ENCODE measurements at regions not wholly inside any gene's neighbourhood (a gene's known extent, or its start where the extent isn't known, plus 50 kb on each side); places are given as distances from the start of the nearest gene placed in this dataset.

- H3K36me3 ChIP-seq (ENCODE audit: control insufficient read depth in 1 of 2, insufficient read depth in 2 of 2, low read depth in 1 of 2, low read length in 2 of 2) = peaks cover 0 to 3% of the 10 kb centered on the region in 2 experiments
- H2BK15ac ChIP-seq (ENCODE audit: low read depth, poor library complexity, severe bottlenecking) = no peak overlapping the region
- no peak overlapping the region for H3K4me3 ChIP-seq (ENCODE audit: insufficient read depth in 1 of 2, low read depth in 1 of 2, low read length in 2 of 2)
- no peak overlapping the region for H2AFZ ChIP-seq (ENCODE audit: low read depth, low read length)
- no peak overlapping the region for H4K8ac ChIP-seq (ENCODE audit: low read length)
- WGBS = 87% methylated on average over 10 of the region's 11 CpGs
- H3K27me3 ChIP-seq (ENCODE audit: control insufficient read depth in 1 of 2, insufficient read depth in 1 of 2, low read length in 2 of 2) = no peaks in the 10 kb centered on the region
- H2BK120ac ChIP-seq (ENCODE audit: low read depth, low read length) = no peak overlapping the region
- H3K4ac ChIP-seq (ENCODE audit: low read depth in 1 of 2, low read length in 2 of 2) = peak overlapping the region in 1 of 2 experiments; percentile 26
- H3K79me1 ChIP-seq (replicated peaks; ENCODE audit: low read length, poor library complexity, severe bottlenecking) = no peaks in the 10 kb centered on the region
- no peak overlapping the region for H3K4me2 ChIP-seq (ENCODE audit: low read length, poor library complexity, severe bottlenecking)
- H3K27ac ChIP-seq (ENCODE audit: low read length, poor library complexity, severe bottlenecking) = peak overlapping the region; percentile 89
- no peak overlapping the region for H3K14ac ChIP-seq (ENCODE audit: low read length in 2 of 2)
- peak overlapping the region; percentile 76 for H2AK5ac ChIP-seq (ENCODE audit: low read length, severe bottlenecking)
- no peak overlapping the region for H3K9ac ChIP-seq (ENCODE audit: low read length)
- H3K9me3 ChIP-seq (ENCODE audit: control insufficient read depth, low read length) = no peaks in the 10 kb centered on the region
- H3K23ac ChIP-seq (ENCODE audit: low read length in 2 of 2) = no peak overlapping the region
- peak overlapping the region in 1 of 2 experiments; percentile 90 for H2BK12ac ChIP-seq (ENCODE audit: low read length in 2 of 2)
- H2BK5ac ChIP-seq (ENCODE audit: low read depth, low read length, poor library complexity, severe bottlenecking) = peak overlapping the region; percentile 11
- peaks cover 18% of the 10 kb centered on the region for H3K4me1 ChIP-seq (ENCODE audit: control insufficient read depth, insufficient read depth, low read depth, low read length)
- H3K18ac ChIP-seq (ENCODE audit: low read depth in 1 of 2, low read length in 2 of 2) = peak overlapping the region in 1 of 2 experiments; percentile 8
- peak overlapping the region; percentile 14 for H4K91ac ChIP-seq (ENCODE audit: low read length)
- no peak for DNase-seq
Observed at GRCh38 chr6:11633741-11634509, 96.4 kb downstream of the TMEM170B start.

- no peak overlapping the region for H2BK5ac ChIP-seq (ENCODE audit: low read depth, low read length, poor library complexity, severe bottlenecking)
Observed at GRCh38 chr6:11634948-11635347, 97.4 kb downstream of the TMEM170B start.

GRCh38 chr6:11636121-11636520, 98.6 kb downstream of the TMEM170B start:
- H3K4ac ChIP-seq (ENCODE audit: low read depth in 1 of 2, low read length in 2 of 2) = no peak overlapping the region
- peaks cover 18% of the 10 kb centered on the region for H3K4me1 ChIP-seq (ENCODE audit: control insufficient read depth, insufficient read depth, low read depth, low read length)
- 96% methylated on average over 5 of the region's 5 CpGs for WGBS
- no peak overlapping the region for H3K9ac ChIP-seq (ENCODE audit: low read length)
- H2AK5ac ChIP-seq (ENCODE audit: low read length, severe bottlenecking) = peak overlapping the region; percentile 59
- H3K9me3 ChIP-seq (ENCODE audit: control insufficient read depth, low read length) = no peaks in the 10 kb centered on the region
- H2BK120ac ChIP-seq (ENCODE audit: low read depth, low read length) = no peak overlapping the region
- no peak overlapping the region for H3K27ac ChIP-seq (ENCODE audit: low read length, poor library complexity, severe bottlenecking)
- H3K27me3 ChIP-seq (ENCODE audit: control insufficient read depth in 1 of 2, insufficient read depth in 1 of 2, low read length in 2 of 2) = no peaks in the 10 kb centered on the region
- H3K4me3 ChIP-seq (ENCODE audit: insufficient read depth in 1 of 2, low read depth in 1 of 2, low read length in 2 of 2) = no peak overlapping the region
- no peak overlapping the region for H4K8ac ChIP-seq (ENCODE audit: low read length)
- H3K4me2 ChIP-seq (ENCODE audit: low read length, poor library complexity, severe bottlenecking) = no peak overlapping the region
- H3K36me3 ChIP-seq (ENCODE audit: control insufficient read depth in 1 of 2, insufficient read depth in 2 of 2, low read depth in 1 of 2, low read length in 2 of 2) = peaks cover 0 to 3% of the 10 kb centered on the region in 2 experiments
- no peak overlapping the region for H4K91ac ChIP-seq (ENCODE audit: low read length)
- no peak for DNase-seq
- peak overlapping the region in 1 of 2 experiments; percentile 10 for H2BK12ac ChIP-seq (ENCODE audit: low read length in 2 of 2)
- no peak overlapping the region for H2BK5ac ChIP-seq (ENCODE audit: low read depth, low read length, poor library complexity, severe bottlenecking)
- no peak overlapping the region for H3K23ac ChIP-seq (ENCODE audit: low read length in 2 of 2)
- H2AFZ ChIP-seq (ENCODE audit: low read depth, low read length) = no peak overlapping the region
- no peak overlapping the region for H2BK15ac ChIP-seq (ENCODE audit: low read depth, poor library complexity, severe bottlenecking)
- H3K14ac ChIP-seq (ENCODE audit: low read length in 2 of 2) = no peak overlapping the region
- H3K79me1 ChIP-seq (replicated peaks; ENCODE audit: low read length, poor library complexity, severe bottlenecking) = no peaks in the 10 kb centered on the region
- no peak overlapping the region for H3K18ac ChIP-seq (ENCODE audit: low read depth in 1 of 2, low read length in 2 of 2)

More at GRCh38 chr6:11634948-11635347, 97.4 kb downstream of the TMEM170B start:
- H3K18ac ChIP-seq (ENCODE audit: low read depth in 1 of 2, low read length in 2 of 2) = no peak overlapping the region
- H3K4ac ChIP-seq (ENCODE audit: low read depth in 1 of 2, low read length in 2 of 2) = no peak overlapping the region
- H2AK5ac ChIP-seq (ENCODE audit: low read length, severe bottlenecking) = peak overlapping the region; percentile 85
- peak overlapping the region; percentile 46 for H3K27ac ChIP-seq (ENCODE audit: low read length, poor library complexity, severe bottlenecking)
- H3K4me1 ChIP-seq (ENCODE audit: control insufficient read depth, insufficient read depth, low read depth, low read length) = peaks cover 18% of the 10 kb centered on the region
- no peaks in the 10 kb centered on the region for H3K27me3 ChIP-seq (ENCODE audit: control insufficient read depth in 1 of 2, insufficient read depth in 1 of 2, low read length in 2 of 2)
- H3K9me3 ChIP-seq (ENCODE audit: control insufficient read depth, low read length) = no peaks in the 10 kb centered on the region
- WGBS = 87% methylated on average over 4 of the region's 4 CpGs
- no peak overlapping the region for H2BK120ac ChIP-seq (ENCODE audit: low read depth, low read length)
- no peak for DNase-seq
- peaks cover 0 to 3% of the 10 kb centered on the region in 2 experiments for H3K36me3 ChIP-seq (ENCODE audit: control insufficient read depth in 1 of 2, insufficient read depth in 2 of 2, low read depth in 1 of 2, low read length in 2 of 2)
- no peak overlapping the region for H2BK15ac ChIP-seq (ENCODE audit: low read depth, poor library complexity, severe bottlenecking)
- H4K8ac ChIP-seq (ENCODE audit: low read length) = no peak overlapping the region
- H4K91ac ChIP-seq (ENCODE audit: low read length) = no peak overlapping the region
- H3K23ac ChIP-seq (ENCODE audit: low read length in 2 of 2) = no peak overlapping the region
- H3K9ac ChIP-seq (ENCODE audit: low read length) = no peak overlapping the region
- no peaks in the 10 kb centered on the region for H3K79me1 ChIP-seq (replicated peaks; ENCODE audit: low read length, poor library complexity, severe bottlenecking)
- H3K14ac ChIP-seq (ENCODE audit: low read length in 2 of 2) = no peak overlapping the region
- no peak overlapping the region for H2AFZ ChIP-seq (ENCODE audit: low read depth, low read length)
- no peak overlapping the region for H3K4me3 ChIP-seq (ENCODE audit: insufficient read depth in 1 of 2, low read depth in 1 of 2, low read length in 2 of 2)
- H2BK12ac ChIP-seq (ENCODE audit: low read length in 2 of 2) = no peak overlapping the region
- no peak overlapping the region for H3K4me2 ChIP-seq (ENCODE audit: low read length, poor library complexity, severe bottlenecking)

GRCh38 chr6:11637266-11637665, 99.7 kb downstream of the TMEM170B start:
- Histone ChIP-seq H3K79me1 (replicated peaks; ENCODE audit: low read length, poor library complexity, severe bottlenecking) (no peaks in the 10 kb centered on the region), H2BK12ac (ENCODE audit: low read length in 2 of 2) (no peak overlapping the region), H3K4ac (ENCODE audit: low read depth in 1 of 2, low read length in 2 of 2) (no peak overlapping the region), H4K91ac (ENCODE audit: low read length) (no peak overlapping the region), H3K23ac (ENCODE audit: low read length in 2 of 2) (no peak overlapping the region), H3K4me2 (ENCODE audit: low read length, poor library complexity, severe bottlenecking) (no peak overlapping the region), H3K9me3 (ENCODE audit: control insufficient read depth, low read length) (no peaks in the 10 kb centered on the region), H3K4me3 (ENCODE audit: insufficient read depth in 1 of 2, low read depth in 1 of 2, low read length in 2 of 2) (no peak overlapping the region), H3K36me3 (ENCODE audit: control insufficient read depth in 1 of 2, insufficient read depth in 2 of 2, low read depth in 1 of 2, low read length in 2 of 2) (peaks cover 0 to 3% of the 10 kb centered on the region in 2 experiments), H3K27me3 (ENCODE audit: control insufficient read depth in 1 of 2, insufficient read depth in 1 of 2, low read length in 2 of 2) (no peaks in the 10 kb centered on the region), H4K8ac (ENCODE audit: low read length) (no peak overlapping the region), H3K4me1 (ENCODE audit: control insufficient read depth, insufficient read depth, low read depth, low read length) (peaks cover 16% of the 10 kb centered on the region), H3K9ac (ENCODE audit: low read length) (no peak overlapping the region), H2BK5ac (ENCODE audit: low read depth, low read length, poor library complexity, severe bottlenecking) (no peak overlapping the region), H3K14ac (ENCODE audit: low read length in 2 of 2) (no peak overlapping the region), H3K27ac (ENCODE audit: low read length, poor library complexity, severe bottlenecking) (peak overlapping the region; percentile 8), H3K18ac (ENCODE audit: low read depth in 1 of 2, low read length in 2 of 2) (no peak overlapping the region), H2BK15ac (ENCODE audit: low read depth, poor library complexity, severe bottlenecking) (peak overlapping the region; percentile 12), H2AFZ (ENCODE audit: low read depth, low read length) (no peak overlapping the region), H2AK5ac (ENCODE audit: low read length, severe bottlenecking) (no peak overlapping the region), H2BK120ac (ENCODE audit: low read depth, low read length) (no peak overlapping the region)
- DNase-seq = no peak
- WGBS = 100% methylated on average over 1 of the region's 2 CpGs

Data from mesenchymal stem cell (in vitro differentiated cells and primary cell).